ENCODE measurements at regions not wholly inside any gene's neighbourhood (a gene's known extent, or its start where the extent isn't known, plus 50 kb on each side); places are given as distances from the start of the nearest gene placed in this dataset.
"Not testable (repeated sequence)": the region's sequence is repeated elsewhere in the genome, so short reads cannot be mapped to it uniquely, and the experiment has no call there.

DNA sequence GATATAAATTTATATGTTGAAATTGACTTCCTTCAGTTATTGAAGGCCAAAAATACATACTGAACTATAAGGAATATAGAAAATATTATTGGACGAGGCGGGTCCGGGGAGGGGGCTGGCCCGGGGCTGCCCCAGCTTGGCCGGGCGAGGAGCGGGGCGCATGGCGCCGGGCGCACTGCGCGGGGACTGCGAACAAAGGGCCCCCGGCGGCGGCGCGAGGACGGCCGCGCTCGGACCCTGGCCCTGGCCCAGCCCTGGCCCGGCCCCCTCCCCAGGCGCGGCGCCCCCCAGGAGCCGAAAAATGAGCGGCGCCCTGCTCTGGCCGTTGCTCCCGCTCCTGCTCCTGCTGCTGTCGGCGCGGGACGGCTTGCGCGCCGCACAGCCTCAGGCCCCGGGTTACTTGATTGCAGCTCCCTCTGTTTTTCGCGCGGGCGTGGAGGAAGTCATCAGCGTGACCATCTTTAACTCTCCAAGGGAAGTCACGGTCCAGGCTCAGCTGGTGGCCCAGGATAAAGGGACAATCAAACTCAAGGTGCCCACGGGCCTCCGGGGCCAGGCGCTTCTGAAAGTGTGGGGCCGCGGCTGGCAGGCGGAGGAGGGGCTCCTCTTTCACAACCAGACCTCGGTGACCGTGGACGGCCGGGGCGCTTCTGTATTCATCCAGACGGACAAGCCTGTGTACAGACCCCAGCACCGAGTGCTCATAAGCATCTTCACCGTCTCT lies 1247.6 kb upstream of the PHF14 start:
- TF ChIP-seq, protein P1, sequence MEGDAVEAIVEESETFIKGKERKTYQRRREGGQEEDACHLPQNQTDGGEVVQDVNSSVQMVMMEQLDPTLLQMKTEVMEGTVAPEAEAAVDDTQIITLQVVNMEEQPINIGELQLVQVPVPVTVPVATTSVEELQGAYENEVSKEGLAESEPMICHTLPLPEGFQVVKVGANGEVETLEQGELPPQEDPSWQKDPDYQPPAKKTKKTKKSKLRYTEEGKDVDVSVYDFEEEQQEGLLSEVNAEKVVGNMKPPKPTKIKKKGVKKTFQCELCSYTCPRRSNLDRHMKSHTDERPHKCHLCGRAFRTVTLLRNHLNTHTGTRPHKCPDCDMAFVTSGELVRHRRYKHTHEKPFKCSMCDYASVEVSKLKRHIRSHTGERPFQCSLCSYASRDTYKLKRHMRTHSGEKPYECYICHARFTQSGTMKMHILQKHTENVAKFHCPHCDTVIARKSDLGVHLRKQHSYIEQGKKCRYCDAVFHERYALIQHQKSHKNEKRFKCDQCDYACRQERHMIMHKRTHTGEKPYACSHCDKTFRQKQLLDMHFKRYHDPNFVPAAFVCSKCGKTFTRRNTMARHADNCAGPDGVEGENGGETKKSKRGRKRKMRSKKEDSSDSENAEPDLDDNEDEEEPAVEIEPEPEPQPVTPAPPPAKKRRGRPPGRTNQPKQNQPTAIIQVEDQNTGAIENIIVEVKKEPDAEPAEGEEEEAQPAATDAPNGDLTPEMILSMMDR (IDR thresholded peaks at IDR 0.05; ENCODE audit: low read length): not testable (repeated sequence)
- not testable (repeated sequence) for TF ChIP-seq EZH2phosphoT487 (IDR thresholded peaks at IDR 0.05; ENCODE audit: low read length)

Measured in MM.1S (cell line).